ENCODE measurements at regions not wholly inside any gene's neighbourhood (a gene's known extent, or its start where the extent isn't known, plus 50 kb on each side); places are given as distances from the start of the nearest gene placed in this dataset.

DNA sequence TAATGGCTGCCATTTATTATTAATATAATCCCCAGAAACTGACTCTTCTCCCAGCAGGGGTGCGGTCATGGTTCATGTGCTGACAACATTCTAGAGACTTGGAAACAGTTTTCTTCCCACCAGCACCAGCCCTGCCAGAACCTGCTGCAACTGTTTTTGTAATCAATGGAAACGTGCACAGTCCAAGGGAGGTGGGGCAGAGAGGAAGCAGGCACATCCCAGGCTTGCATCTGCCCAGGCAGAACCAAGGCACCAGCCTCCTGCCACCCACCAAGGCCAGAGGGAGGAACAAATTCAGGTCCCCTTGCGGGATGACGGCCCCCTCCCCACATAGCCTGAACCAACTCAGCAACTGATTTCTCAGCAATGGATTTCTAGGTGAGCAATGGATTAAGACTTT lies 119.0 kb downstream of the OAT start:
- no peaks in the 10 kb centered on the region for H3K36me3 ChIP-seq
- intact Hi-C loops (cut with DNase I) = no loop called here
- no peak for TF ChIP-seq POLR2A (IDR thresholded peaks at IDR 0.05; ENCODE audit: low read depth)
- peaks cover 0 to 6% (median 0%) of the 10 kb centered on the region in 4 donors for H3K9me3 ChIP-seq
- H3K4me3 ChIP-seq = no peak overlapping the region
- 77% methylated on average over 4 of the region's 4 CpGs for WGBS
- DNase-seq (ENCODE audit: extremely low spot score) = no peak
- no peaks in the 10 kb centered on the region for H3K27me3 ChIP-seq
- peaks cover 0 to 23% (median 20%) of the 10 kb centered on the region in 4 donors for H3K4me1 ChIP-seq
- no peak overlapping the region for H3K27ac ChIP-seq (replicated peaks in 1 of 4)

DNA sequence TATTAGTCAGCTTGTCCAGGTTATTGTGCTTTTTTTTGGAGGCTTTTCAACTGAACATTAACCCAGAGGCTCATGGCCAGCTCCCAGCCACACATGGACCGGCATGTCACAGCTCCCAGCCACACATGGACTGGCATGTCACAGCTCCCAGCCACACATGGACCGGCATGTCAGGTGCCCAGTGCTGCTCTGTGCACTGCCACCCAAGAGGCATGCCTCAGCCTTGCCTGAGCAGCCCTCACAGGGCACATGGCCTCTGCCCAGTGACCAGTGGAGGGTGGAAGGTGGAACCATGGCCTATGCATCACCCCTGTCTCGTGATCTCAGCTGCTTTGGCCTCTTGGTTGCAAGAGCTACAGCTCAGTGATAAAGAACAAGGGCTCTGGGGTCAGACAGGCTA lies 119.8 kb downstream of the OAT start:
- WGBS = 85% methylated on average over 2 of the region's 3 CpGs
- H3K4me1 ChIP-seq = peaks cover 0 to 23% (median 20%) of the 10 kb centered on the region in 4 donors
- no peak for DNase-seq (ENCODE audit: extremely low spot score)
- intact Hi-C loops (cut with DNase I) = no loop called here
- H3K9me3 ChIP-seq = peaks cover 0 to 6% (median 0%) of the 10 kb centered on the region in 4 donors
- H3K27me3 ChIP-seq = no peaks in the 10 kb centered on the region
- TF ChIP-seq POLR2A (IDR thresholded peaks at IDR 0.05; ENCODE audit: low read depth) (no peak), CTCF (IDR thresholded peaks at IDR 0.05) (no peak), EP300 (IDR thresholded peaks at IDR 0.05) (no peak), POLR2AphosphoS5 (IDR thresholded peaks at IDR 0.05) (no peak)
- H3K4me3 ChIP-seq = no peak overlapping the region
- no peak overlapping the region for H3K27ac ChIP-seq (replicated peaks in 1 of 4)
- no peaks in the 10 kb centered on the region for H3K36me3 ChIP-seq

DNA sequence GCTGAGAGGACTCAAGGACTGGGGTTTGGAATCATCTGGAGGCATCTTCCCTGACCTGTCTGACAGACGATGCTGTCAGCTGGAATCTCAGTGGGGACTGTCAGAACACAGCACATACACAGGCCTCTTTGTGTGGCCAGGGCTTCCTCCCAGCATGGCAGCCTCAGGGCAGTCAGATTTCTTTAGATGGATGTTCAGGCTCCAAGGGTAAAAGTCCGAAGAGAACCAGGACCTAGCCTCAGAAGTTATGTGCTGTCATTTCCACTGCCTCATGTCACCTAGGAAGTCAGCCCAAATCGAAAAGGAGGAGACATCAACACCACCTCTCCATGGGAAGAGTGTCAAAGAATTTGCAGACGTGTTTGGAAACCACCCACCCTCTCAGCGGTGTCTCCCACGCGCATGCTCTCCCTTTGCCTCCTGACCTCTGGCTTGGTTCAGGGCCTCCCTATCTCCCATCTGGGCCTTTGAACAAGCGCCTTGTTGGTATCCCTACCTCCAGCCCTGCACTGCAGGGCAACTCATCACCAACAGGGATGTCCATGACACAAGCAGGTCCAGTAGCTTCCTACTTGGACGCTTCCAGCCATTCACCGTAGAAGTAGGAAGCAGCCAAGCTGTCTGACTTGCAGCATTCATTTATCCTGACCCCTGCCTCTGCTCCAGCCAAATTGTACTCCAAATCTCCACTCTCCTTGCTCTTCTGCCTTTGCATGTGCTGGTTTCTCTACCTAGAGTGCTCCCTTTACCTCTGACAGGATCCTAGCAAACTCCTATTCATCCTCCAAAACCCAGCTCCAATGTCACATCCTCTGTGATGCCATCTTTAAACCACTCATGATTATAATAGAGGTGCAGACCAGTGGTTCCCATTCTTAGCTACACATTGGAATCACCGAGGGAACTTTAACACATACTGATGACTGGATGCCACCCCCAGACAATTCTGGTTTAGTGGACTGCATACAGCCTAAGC lies 121.6 kb downstream of the OAT start:
- H3K27ac ChIP-seq (replicated peaks in 1 of 4) = no peak overlapping the region
- 93% methylated on average over 11 of the region's 11 CpGs for whole genome bisulfite sequencing

DNA sequence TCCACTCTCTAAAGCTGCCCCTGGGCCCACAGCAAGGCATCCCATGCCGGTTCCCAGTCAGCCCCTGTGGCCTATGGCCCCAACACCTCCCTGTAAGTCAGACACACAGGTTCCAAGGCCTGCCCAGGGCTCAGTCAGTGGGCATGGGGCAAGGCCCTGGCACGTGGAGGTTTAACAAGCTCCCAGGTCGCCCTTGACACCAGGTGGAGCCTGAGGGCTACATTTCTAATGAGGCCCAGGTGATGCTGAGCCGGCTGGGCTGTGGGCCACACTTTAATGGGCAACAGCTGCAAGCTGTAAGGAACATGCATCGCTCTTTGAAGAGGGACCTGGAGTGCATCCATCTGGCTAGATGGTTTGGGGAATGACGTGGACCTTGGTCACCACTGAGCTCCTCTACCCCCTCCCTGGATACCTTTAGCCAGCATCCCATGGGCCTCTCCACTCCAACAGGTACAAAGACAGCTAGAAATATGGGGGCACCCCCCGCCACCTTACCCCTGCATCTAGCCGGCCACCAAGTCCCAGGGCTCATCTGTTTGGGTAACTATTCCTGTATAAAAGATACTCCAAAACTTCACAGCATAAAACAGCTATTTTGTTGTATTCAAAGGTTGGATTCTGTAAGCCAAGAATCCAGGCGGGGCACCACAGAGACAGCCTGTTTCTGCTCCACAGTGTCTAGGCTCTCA lies 122.5 kb downstream of the OAT start:
- intact Hi-C loops (cut with DNase I) = no loop called here
- TF ChIP-seq EP300 (IDR thresholded peaks at IDR 0.05) = no peak
- no peak for TF ChIP-seq POLR2AphosphoS5 (IDR thresholded peaks at IDR 0.05)
- TF ChIP-seq POLR2A (IDR thresholded peaks at IDR 0.05; ENCODE audit: low read depth) = no peak
- no peak for TF ChIP-seq CTCF (IDR thresholded peaks at IDR 0.05)
- Histone ChIP-seq H3K4me1 (peaks cover 0 to 6% (median 0%) of the 10 kb centered on the region in 4 donors), H3K27ac (replicated peaks in 1 of 4) (no peak overlapping the region), H3K4me3 (no peak overlapping the region), H3K27me3 (no peaks in the 10 kb centered on the region), H3K36me3 (no peaks in the 10 kb centered on the region), H3K9me3 (peaks cover 0 to 6% (median 0%) of the 10 kb centered on the region in 4 donors)
- DNase-seq (ENCODE audit: extremely low spot score) = no peak
- WGBS = 60% methylated on average over 6 of the region's 9 CpGs

More for the DNA sequence above, 121.6 kb downstream of the OAT start:
- H3K36me3 ChIP-seq = no peaks in the 10 kb centered on the region
- TF ChIP-seq POLR2AphosphoS5 (IDR thresholded peaks at IDR 0.05) = no peak
- TF ChIP-seq POLR2A (IDR thresholded peaks at IDR 0.05; ENCODE audit: low read depth) = no peak
- TF ChIP-seq CTCF (IDR thresholded peaks at IDR 0.05) = no peak
- TF ChIP-seq EP300 (IDR thresholded peaks at IDR 0.05) = no peak
- H3K4me1 ChIP-seq = peaks cover 0 to 6% (median 5%) of the 10 kb centered on the region in 4 donors
- intact Hi-C loops (cut with DNase I) = no loop called here
- H3K27me3 ChIP-seq = no peaks in the 10 kb centered on the region
- DNase-seq (ENCODE audit: extremely low spot score) = no peak
- no peak overlapping the region for H3K4me3 ChIP-seq
- peaks cover 0 to 6% (median 0%) of the 10 kb centered on the region in 4 donors for H3K9me3 ChIP-seq

Data from esophagus muscularis mucosa (tissue), 4 donors.